H1 (cell line): ENCODE measurements at regions not wholly inside any gene's neighbourhood (a gene's known extent, or its start where the extent isn't known, plus 50 kb on each side); places are given as distances from the start of the nearest gene placed in this dataset.

ENCODE experiments used
- CTCF ChIA-PET: fragments of 300-600 bp; sonication (Branson Sonifier 250); formaldehyde crosslinking; loops from one replicate; lab custom pipeline; 2021; ENCODE audit not compliant: partially characterized antibody; lab: Charles Lee
- POLR2A ChIA-PET: fragments of 300-600 bp; sonication (Branson Sonifier 250); formaldehyde crosslinking; loops from one replicate; lab custom pipeline; 2021; ENCODE audit warnings: inconsistent platforms; ENCODE audit not compliant: partially characterized antibody; lab: Charles Lee
- DNase-seq, 2 experiments: peaks; one replicate each; pipeline versions ENCODE4 v3.0.0 to v3.0.0-alpha.2; 2010 to 2022; ENCODE audit warnings: low spot score in 2 of 2, low read depth in 1 of 2, mixed read lengths in 1 of 2
- FAIRE-seq: peaks from 2 replicates; lab custom pipeline; 2011; peaks lifted over from hg19 to GRCh38; lab: Jason Lieb, UNC
- H2AFZ ChIP-seq: 2 replicates; pipeline ENCODE4 v1.8.1; 2012; ENCODE audit warnings: low read length, inconsistent platforms
- H2AK5ac ChIP-seq: 2 replicates; pipeline ENCODE4 v1.6.1; 2013; ENCODE audit warnings: low read depth, low read length
- H2BK120ac ChIP-seq: replicated peaks from 2 replicates; pipeline ENCODE3; 2013; ENCODE audit warnings: low read depth, low read length, inconsistent platforms
- H2BK12ac ChIP-seq: 2 replicates; pipeline ENCODE4 v1.6.1; 2013; ENCODE audit warnings: low read depth, low read length
- H2BK15ac ChIP-seq: 2 replicates; pipeline ENCODE4 v1.6.1; 2013; ENCODE audit warnings: low read length
- H2BK20ac ChIP-seq: 2 replicates; pipeline ENCODE4 v1.6.1; 2013; ENCODE audit warnings: low read length
- H2BK5ac ChIP-seq: 2 replicates; pipeline ENCODE4 v1.6.1; 2013; ENCODE audit warnings: low read depth, low read length
- H3K14ac ChIP-seq: 2 replicates; pipeline ENCODE4 v1.6.1; 2013; ENCODE audit warnings: inconsistent platforms; ENCODE audit not compliant: insufficient read length
- H3K18ac ChIP-seq: 2 replicates; pipeline ENCODE4 v1.6.1; 2013; ENCODE audit warnings: low read length; ENCODE audit errors: extremely low read depth
- H3K23ac ChIP-seq: 2 replicates; pipeline ENCODE4 v1.6.1; 2013; ENCODE audit warnings: inconsistent platforms; ENCODE audit not compliant: insufficient read length
- H3K23me2 ChIP-seq: 2 replicates; pipeline ENCODE4 v1.6.1; 2013; ENCODE audit warnings: low read depth, low read length
- H3K27ac ChIP-seq: 2 replicates; pipeline ENCODE4 v1.6.1; 2011; ENCODE audit warnings: low read depth, low read length, inconsistent platforms
- H3K27me3 ChIP-seq, 4 experiments: replicated peaks in 1 of 4; 1 replicate in 1 of 4; 2 replicates in 3 of 4; pipeline versions ENCODE4 v1.6.1 to v1.8.1; 2011 to 2013; ENCODE audit warnings: low read length in 3 of 4, mild to moderate bottlenecking in 3 of 4, inconsistent platforms in 2 of 4, mixed read lengths in 2 of 4, moderate library complexity in 1 of 4; ENCODE audit not compliant: control insufficient read depth in 3 of 4, insufficient read depth in 3 of 4; ENCODE audit errors: extremely low read depth in 1 of 4
- H3K36me3 ChIP-seq, 4 experiments: 2 replicates each; pipeline versions ENCODE4 v1.6.1 to v1.8.1; 2011 to 2013; ENCODE audit warnings: mild to moderate bottlenecking in 4 of 4, low read length in 3 of 4, moderate library complexity in 2 of 4, control low read depth in 1 of 4, inconsistent platforms in 1 of 4; ENCODE audit not compliant: insufficient read depth in 4 of 4, control insufficient read depth in 2 of 4
- H3K4ac ChIP-seq: replicated peaks from 2 replicates; pipeline ENCODE3; 2013; ENCODE audit warnings: low read length, low read depth, mixed read lengths, inconsistent platforms; ENCODE audit not compliant: insufficient read length
- H3K4me1 ChIP-seq, 4 experiments: replicated peaks in 1 of 4; 1 replicate in 1 of 4; 2 replicates in 3 of 4; pipeline versions ENCODE4 v1.6.1 to v1.8.1; 2011 to 2013; ENCODE audit warnings: low read length in 3 of 4, inconsistent platforms in 2 of 4, mixed read lengths in 1 of 4; ENCODE audit not compliant: insufficient read depth in 4 of 4, control insufficient read depth in 3 of 4
- H3K4me2 ChIP-seq, 2 experiments: 2 replicates each; pipeline versions ENCODE4 v1.6.1 to v1.8.1; 2011 to 2013; ENCODE audit warnings: low read depth in 2 of 2, low read length in 2 of 2, control low read depth in 1 of 2, inconsistent platforms in 1 of 2, mild to moderate bottlenecking in 1 of 2; ENCODE audit not compliant: insufficient read depth in 1 of 2
- H3K4me3 ChIP-seq, 4 experiments: fragments of 200-600, 300-600 bp in 1 of 4; sonication (generic), shearing (Covaris generic), sonication (Bioruptor Twin) in 1 of 4; 2 replicates each; pipeline versions ENCODE4 v1.5.1 to v1.8.1; 2011 to 2016; ENCODE audit warnings: low read length in 4 of 4, low read depth in 3 of 4, control low read depth in 2 of 4, inconsistent platforms in 2 of 4, mild to moderate bottlenecking in 2 of 4, mixed read lengths in 1 of 4, moderate library complexity in 1 of 4; ENCODE audit not compliant: insufficient read depth in 2 of 4; ENCODE audit errors: extremely low read depth in 1 of 4
- H3K56ac ChIP-seq: replicated peaks from 2 replicates; pipeline ENCODE3; 2013; ENCODE audit warnings: low read depth, mild to moderate bottlenecking, mixed read lengths, low read length, inconsistent platforms; ENCODE audit not compliant: insufficient read length
- H3K79me1 ChIP-seq: 2 replicates; pipeline ENCODE4 v1.6.1; 2013; ENCODE audit warnings: low read depth, low read length, control low read depth
- H3K79me2 ChIP-seq, 2 experiments: 2 replicates each; pipeline versions ENCODE4 v1.6.1 to v1.8.1; 2012 to 2013; ENCODE audit warnings: low read length in 2 of 2, mild to moderate bottlenecking in 2 of 2, inconsistent platforms in 1 of 2; ENCODE audit not compliant: insufficient read depth in 2 of 2, control insufficient read depth in 1 of 2
- H3K9ac ChIP-seq, 4 experiments: replicated peaks in 1 of 4; 1 replicate in 1 of 4; 2 replicates in 3 of 4; pipeline versions ENCODE4 v1.6.1 to v1.8.1; 2011 to 2013; ENCODE audit warnings: low read depth in 3 of 4, low read length in 3 of 4, control low read depth in 2 of 4, mild to moderate bottlenecking in 2 of 4, moderate library complexity in 2 of 4, inconsistent platforms in 1 of 4; ENCODE audit errors: extremely low read depth in 1 of 4
- H3K9me3 ChIP-seq, 2 experiments: 2 replicates each; pipeline versions ENCODE4 v1.6.1 to v1.8.1; 2012 to 2013; ENCODE audit warnings: mild to moderate bottlenecking in 2 of 2, moderate library complexity in 2 of 2, control low read depth in 1 of 2, inconsistent platforms in 1 of 2, low read depth in 1 of 2, low read length in 1 of 2, mixed read lengths in 1 of 2; ENCODE audit not compliant: insufficient read depth in 2 of 2
- H4K20me1 ChIP-seq, 2 experiments: replicated peaks in 1 of 2; 2 replicates each; pipeline versions ENCODE3 to v1.8.1; 2011 to 2013; ENCODE audit warnings: inconsistent platforms in 2 of 2, low read length in 2 of 2, mild to moderate bottlenecking in 1 of 2; ENCODE audit not compliant: insufficient read depth in 2 of 2, control insufficient read depth in 1 of 2
- H4K5ac ChIP-seq: 2 replicates; pipeline ENCODE4 v1.6.1; 2013; ENCODE audit warnings: low read length, low read depth, mixed read lengths, inconsistent platforms; ENCODE audit not compliant: insufficient read length
- H4K8ac ChIP-seq: 2 replicates; pipeline ENCODE4 v1.8.0; 2013; ENCODE audit warnings: mild to moderate bottlenecking, moderate library complexity, low read length, inconsistent platforms; ENCODE audit not compliant: insufficient read depth; ENCODE audit errors: extremely low read depth
- H4K91ac ChIP-seq: replicated peaks from 2 replicates; pipeline ENCODE3; 2013; ENCODE audit warnings: low read length, mixed read lengths, inconsistent platforms; ENCODE audit not compliant: insufficient read length
- ASH2L ChIP-seq: fragments of 200-600, 300-600 bp; sonication (generic); IDR thresholded peaks from one replicate; pipeline ENCODE4 v1.7.1; 2017; ENCODE audit warnings: low read length
- RXRA ChIP-seq: IDR thresholded peaks from 2 replicates; pipeline ENCODE4 v1.6.1; 2011; ENCODE audit warnings: low read depth, mild to moderate bottlenecking, low read length, moderate library complexity; ENCODE audit not compliant: insufficient read depth
- WGBS, 2 experiments: shearing (Covaris generic) in 1 of 2; methylation state at CpG; one replicate each; pipeline versions ENCODE4 v1.1.6 to v1.1.7; 2013 to 2015; ENCODE audit warnings: low lambda C conversion rate in 2 of 2, mixed read lengths in 2 of 2, inconsistent platforms in 1 of 2, low coverage in 1 of 2, missing lambda C conversion rate in 1 of 2; ENCODE audit not compliant: insufficient replicate concordance in 2 of 2, insufficient coverage in 1 of 2, insufficient read length in 1 of 2; ENCODE audit errors: extremely low coverage in 1 of 2, missing lambda C conversion rate in 1 of 2; 5-methylcytosine and 5-hydroxymethylcytosine counted together

GRCh38 chr2:198720266-198720665 is 737.5 kb downstream of the SATB2 start:
- WGBS, 2 experiments: 95% methylated on average over 3 of the region's 3 CpGs; no CpG with 5 or more reads in 1 of the 2 experiments
- Histone ChIP-seq H2BK20ac (no peak overlapping the region), H3K79me2 (no peaks in the 10 kb centered on the region), H3K27ac (no peak overlapping the region), H3K27me3 (no peaks in the 10 kb centered on the region), H2AK5ac (no peak overlapping the region), H4K20me1 (no peaks in the 10 kb centered on the region), H2BK120ac (no peak overlapping the region), H4K8ac (no peak overlapping the region), H2BK15ac (no peak overlapping the region), H3K79me1 (no peaks in the 10 kb centered on the region), H3K18ac (no peak overlapping the region), H3K4me3 (no peak overlapping the region), H3K4me2 (no peak overlapping the region), H3K9me3 (no peaks in the 10 kb centered on the region), H3K14ac (no peak overlapping the region), H3K4ac (no peak overlapping the region), H2AFZ (no peak overlapping the region), H4K5ac (no peak overlapping the region), H3K36me3 (no peaks in the 10 kb centered on the region), H3K23ac (no peak overlapping the region), H3K9ac (no peak overlapping the region), H3K23me2 (no peaks in the 10 kb centered on the region), H4K91ac (no peak overlapping the region), H3K56ac (no peak overlapping the region), H3K4me1 (no peaks in the 10 kb centered on the region), H2BK5ac (no peak overlapping the region), H2BK12ac (no peak overlapping the region)
- CTCF ChIA-PET: interaction anchor here (0.7 to 0.8 kb wide), 2 partner anchors 90 to 750 kb away, joined by 3 to 4 read pairs; no protein-coding TSS in a partner anchor
- TF ChIP-seq RXRA: no peak
- TF ChIP-seq ASH2L: no peak
- POLR2A ChIA-PET: no interaction called here
- DNase-seq (no peak), FAIRE-seq (no peak)
